ENCODE measurements at regions not wholly inside any gene's neighbourhood (a gene's known extent, or its start where the extent isn't known, plus 50 kb on each side); places are given as distances from the start of the nearest gene placed in this dataset.
"Not testable (repeated sequence)": the region's sequence is repeated elsewhere in the genome, so short reads cannot be mapped to it uniquely, and the experiment has no call there.

GRCh38 chr7:51393003-51393402 lies 76.4 kb upstream of the COBL start:
- DNase-seq; H3K9me2 ChIP-seq (replicated peaks; ENCODE audit: insufficient read depth, low read length); H3K27me3 ChIP-seq (ENCODE audit: low read length); H3K9me3 ChIP-seq (ENCODE audit: low read length); H4K20me1 ChIP-seq (ENCODE audit: insufficient read depth, low read depth, low read length); H3K36me3 ChIP-seq (ENCODE audit: insufficient read depth, low read length); H2AFZ ChIP-seq (ENCODE audit: low read length); H3K4me3 ChIP-seq (ENCODE audit: low read length); H3K79me2 ChIP-seq (ENCODE audit: low read length); H3K9ac ChIP-seq (ENCODE audit: low read length); H3K27ac ChIP-seq (ENCODE audit: low read length); H3K4me1 ChIP-seq (ENCODE audit: low read length); H3K4me2 ChIP-seq (ENCODE audit: low read depth, low read length, poor library complexity, severe bottlenecking): not testable (repeated sequence)

DNA sequence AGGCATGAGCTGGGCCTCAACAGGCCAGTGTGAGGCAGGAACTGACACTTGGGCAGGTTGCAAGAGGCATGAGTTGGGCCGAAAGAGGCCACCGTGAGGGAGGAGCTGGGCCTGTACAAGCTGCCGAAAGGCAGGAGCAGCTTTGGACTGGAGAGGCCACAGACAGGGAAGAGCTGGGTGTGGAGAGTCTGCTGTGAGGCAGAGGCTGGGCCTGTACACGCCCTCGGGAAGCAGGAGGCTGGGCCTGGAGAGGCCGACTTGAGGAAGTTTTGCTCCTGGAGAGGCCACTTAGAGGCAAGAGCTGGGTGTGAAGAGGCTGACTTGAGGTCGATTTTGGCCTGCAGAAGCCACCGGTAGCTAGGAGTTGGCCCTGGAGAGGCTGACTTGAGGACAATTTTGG lies 73.3 kb upstream of the COBL start:
- not testable (repeated sequence) for H3K9me2 ChIP-seq (replicated peaks; ENCODE audit: insufficient read depth, low read length); H3K79me2 ChIP-seq (ENCODE audit: low read length); H3K36me3 ChIP-seq (ENCODE audit: insufficient read depth, low read length); H3K27ac ChIP-seq (ENCODE audit: low read length); DNase-seq; H3K9ac ChIP-seq (ENCODE audit: low read length); H3K9me3 ChIP-seq (ENCODE audit: low read length); H4K20me1 ChIP-seq (ENCODE audit: insufficient read depth, low read depth, low read length); H3K4me2 ChIP-seq (ENCODE audit: low read depth, low read length, poor library complexity, severe bottlenecking); H3K4me1 ChIP-seq (ENCODE audit: low read length); H3K4me3 ChIP-seq (ENCODE audit: low read length); H2AFZ ChIP-seq (ENCODE audit: low read length); H3K27me3 ChIP-seq (ENCODE audit: low read length)

DNA sequence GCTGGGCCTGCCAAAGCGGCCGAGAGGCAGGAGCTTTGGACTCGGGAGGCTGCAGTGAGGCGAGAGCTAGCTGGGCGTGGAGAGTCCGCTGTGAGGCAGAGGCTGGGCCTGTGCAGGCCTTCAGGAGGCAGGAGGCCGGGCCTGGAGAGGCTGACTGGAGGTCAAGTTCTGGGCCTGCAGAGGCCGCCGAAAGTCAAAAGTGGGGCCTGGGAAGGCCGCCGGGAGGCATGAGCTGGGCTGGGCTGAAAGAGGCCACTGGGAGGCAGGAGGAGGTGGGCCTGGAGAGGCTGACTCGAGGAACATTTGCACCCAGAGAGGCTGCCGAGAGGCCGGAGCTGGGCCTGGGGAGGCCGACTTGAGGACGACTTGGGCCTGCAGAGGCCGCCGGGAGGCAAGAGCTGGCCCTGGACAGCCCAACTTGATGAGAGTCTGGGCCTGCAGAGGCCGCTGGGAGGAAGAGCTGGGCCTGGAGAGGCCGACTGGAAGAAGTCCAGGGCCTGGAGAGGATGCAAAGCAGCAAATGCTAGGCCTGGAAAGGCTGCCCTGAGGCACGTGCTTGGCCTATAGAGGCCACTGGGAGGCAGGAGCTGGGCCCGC lies 72.7 kb upstream of the COBL start:
- not testable (repeated sequence) for H4K20me1 ChIP-seq (ENCODE audit: insufficient read depth, low read depth, low read length); DNase-seq; H3K9me2 ChIP-seq (replicated peaks; ENCODE audit: insufficient read depth, low read length); H3K79me2 ChIP-seq (ENCODE audit: low read length); H3K9ac ChIP-seq (ENCODE audit: low read length); H3K27ac ChIP-seq (ENCODE audit: low read length); H3K4me3 ChIP-seq (ENCODE audit: low read length); H2AFZ ChIP-seq (ENCODE audit: low read length); H3K9me3 ChIP-seq (ENCODE audit: low read length); H3K36me3 ChIP-seq (ENCODE audit: insufficient read depth, low read length); H3K27me3 ChIP-seq (ENCODE audit: low read length); H3K4me2 ChIP-seq (ENCODE audit: low read depth, low read length, poor library complexity, severe bottlenecking); H3K4me1 ChIP-seq (ENCODE audit: low read length)

DNA sequence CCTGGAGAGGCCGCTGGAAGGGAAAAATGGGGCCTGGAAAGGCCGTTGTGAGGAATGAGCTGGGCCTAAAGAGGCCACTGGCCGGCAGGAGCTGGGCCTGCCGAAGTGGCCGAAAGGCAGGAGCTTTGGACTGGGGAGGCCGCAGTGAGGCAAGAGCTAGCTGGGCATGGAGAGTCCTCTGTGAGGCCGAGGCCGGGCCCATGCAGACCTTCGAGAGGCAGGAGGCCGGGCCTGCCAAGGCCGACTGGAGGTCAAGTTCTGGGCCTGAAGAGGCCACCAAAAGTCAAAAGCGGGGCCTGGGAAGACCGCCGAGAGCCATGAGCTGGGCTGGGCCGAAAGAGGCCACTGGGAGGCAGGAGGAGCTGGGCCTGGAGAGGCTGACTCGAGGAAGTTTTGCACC lies 71.6 kb upstream of the COBL start:
- not testable (repeated sequence) for H2AFZ ChIP-seq (ENCODE audit: low read length); H4K20me1 ChIP-seq (ENCODE audit: insufficient read depth, low read depth, low read length); H3K79me2 ChIP-seq (ENCODE audit: low read length); H3K27ac ChIP-seq (ENCODE audit: low read length); H3K9me3 ChIP-seq (ENCODE audit: low read length); H3K9me2 ChIP-seq (replicated peaks; ENCODE audit: insufficient read depth, low read length); H3K36me3 ChIP-seq (ENCODE audit: insufficient read depth, low read length); H3K4me2 ChIP-seq (ENCODE audit: low read depth, low read length, poor library complexity, severe bottlenecking); H3K4me1 ChIP-seq (ENCODE audit: low read length); DNase-seq; H3K9ac ChIP-seq (ENCODE audit: low read length); H3K27me3 ChIP-seq (ENCODE audit: low read length); H3K4me3 ChIP-seq (ENCODE audit: low read length)

DNA sequence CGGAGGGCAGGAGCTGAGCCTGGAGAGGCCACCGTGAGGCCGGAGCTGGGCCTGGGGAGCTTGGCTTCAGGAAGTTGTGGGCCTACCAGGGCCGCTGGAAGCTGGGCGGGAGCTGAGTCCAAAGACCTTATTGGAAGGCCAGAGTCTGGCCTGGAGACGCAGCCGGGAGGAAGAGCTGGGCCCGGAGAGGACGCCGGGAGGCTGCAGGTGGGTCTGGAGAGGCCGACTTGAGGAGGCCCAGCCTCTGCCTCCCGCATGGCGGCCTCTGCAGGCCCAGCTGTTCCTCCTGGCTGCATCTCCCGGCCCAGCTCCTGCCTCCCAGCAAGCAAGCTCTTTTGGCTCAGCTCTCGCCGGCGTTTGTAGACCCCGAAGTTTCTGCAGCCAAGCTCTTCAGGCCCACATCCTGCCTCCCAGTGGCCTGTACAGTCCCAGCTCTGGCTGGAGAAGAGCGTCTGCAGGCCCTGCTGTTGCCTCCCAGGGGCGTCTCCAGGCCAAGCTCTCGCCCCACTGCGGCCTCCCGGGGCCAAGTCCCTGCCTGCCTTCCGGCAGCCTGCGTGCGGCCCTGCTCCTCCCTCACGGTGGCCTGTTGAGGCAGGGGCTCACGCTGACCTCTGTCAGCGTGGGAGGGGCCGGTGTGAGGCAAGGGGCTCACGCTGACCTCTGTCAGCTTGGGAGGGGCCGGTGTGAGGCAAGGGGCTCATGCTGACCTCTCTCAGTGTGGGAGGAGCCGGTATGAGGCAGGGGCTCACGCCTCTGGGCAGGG lies 70.4 kb upstream of the COBL start:
- H3K4me3 ChIP-seq (ENCODE audit: low read length); H3K4me1 ChIP-seq (ENCODE audit: low read length); H3K9ac ChIP-seq (ENCODE audit: low read length); H3K9me3 ChIP-seq (ENCODE audit: low read length); DNase-seq; H3K9me2 ChIP-seq (replicated peaks; ENCODE audit: insufficient read depth, low read length); H3K4me2 ChIP-seq (ENCODE audit: low read depth, low read length, poor library complexity, severe bottlenecking); H3K79me2 ChIP-seq (ENCODE audit: low read length); H4K20me1 ChIP-seq (ENCODE audit: insufficient read depth, low read depth, low read length); H3K36me3 ChIP-seq (ENCODE audit: insufficient read depth, low read length); H3K27me3 ChIP-seq (ENCODE audit: low read length); H2AFZ ChIP-seq (ENCODE audit: low read length); H3K27ac ChIP-seq (ENCODE audit: low read length): not testable (repeated sequence)

DNA sequence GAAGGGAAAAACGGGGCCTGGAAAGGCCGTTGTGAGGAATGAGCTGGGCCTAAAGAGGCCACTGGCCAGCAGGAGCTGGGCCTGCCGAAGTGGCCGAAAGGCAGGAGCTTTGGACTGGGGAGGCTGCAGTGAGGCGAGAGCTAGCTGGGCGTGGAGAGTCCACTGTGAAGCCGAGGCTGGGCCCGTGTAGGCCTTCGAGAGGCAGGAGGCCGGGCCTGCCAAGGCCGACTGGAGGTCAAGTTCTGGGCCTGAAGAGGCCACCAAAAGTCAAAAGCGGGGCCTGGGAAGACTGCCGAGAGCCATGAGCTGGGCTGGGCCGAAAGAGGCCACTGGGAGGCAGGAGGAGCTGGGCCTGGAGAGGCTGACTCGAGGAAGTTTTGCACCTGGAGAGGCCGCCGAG lies 69.6 kb upstream of the COBL start:
- DNase-seq; H3K36me3 ChIP-seq (ENCODE audit: insufficient read depth, low read length); H3K4me3 ChIP-seq (ENCODE audit: low read length); H3K79me2 ChIP-seq (ENCODE audit: low read length); H3K27me3 ChIP-seq (ENCODE audit: low read length); H3K9me3 ChIP-seq (ENCODE audit: low read length); H2AFZ ChIP-seq (ENCODE audit: low read length); H3K9me2 ChIP-seq (replicated peaks; ENCODE audit: insufficient read depth, low read length); H3K9ac ChIP-seq (ENCODE audit: low read length); H3K27ac ChIP-seq (ENCODE audit: low read length); H4K20me1 ChIP-seq (ENCODE audit: insufficient read depth, low read depth, low read length); H3K4me2 ChIP-seq (ENCODE audit: low read depth, low read length, poor library complexity, severe bottlenecking); H3K4me1 ChIP-seq (ENCODE audit: low read length): not testable (repeated sequence)

GRCh38 chr7:51382243-51382642 lies 65.6 kb upstream of the COBL start:
- not testable (repeated sequence) for DNase-seq; H3K4me3 ChIP-seq (ENCODE audit: low read length)

GRCh38 chr7:51376420-51377092 lies 59.9 kb upstream of the COBL start:
- Histone ChIP-seq H3K27me3 (ENCODE audit: low read length) (no peaks in the 10 kb centered on the region), H3K9ac (ENCODE audit: low read length) (no peak overlapping the region), H3K79me2 (ENCODE audit: low read length) (no peaks in the 10 kb centered on the region), H2AFZ (ENCODE audit: low read length) (no peak overlapping the region), H3K9me2 (replicated peaks; ENCODE audit: insufficient read depth, low read length) (no peaks in the 10 kb centered on the region), H3K9me3 (ENCODE audit: low read length) (no peaks in the 10 kb centered on the region), H3K36me3 (ENCODE audit: insufficient read depth, low read length) (no peaks in the 10 kb centered on the region), H3K4me1 (ENCODE audit: low read length) (no peaks in the 10 kb centered on the region), H3K27ac (ENCODE audit: low read length) (no peak overlapping the region), H4K20me1 (ENCODE audit: insufficient read depth, low read depth, low read length) (no peaks in the 10 kb centered on the region), H3K4me3 (ENCODE audit: low read length) (no peak overlapping the region), H3K4me2 (ENCODE audit: low read depth, low read length, poor library complexity, severe bottlenecking) (no peak overlapping the region)
- no peak for DNase-seq

More at GRCh38 chr7:51382243-51382642, 65.6 kb upstream of the COBL start:
- not testable (repeated sequence) for H3K9me3 ChIP-seq (ENCODE audit: low read length); H3K36me3 ChIP-seq (ENCODE audit: insufficient read depth, low read length); H3K9ac ChIP-seq (ENCODE audit: low read length); H3K4me2 ChIP-seq (ENCODE audit: low read depth, low read length, poor library complexity, severe bottlenecking); H3K9me2 ChIP-seq (replicated peaks; ENCODE audit: insufficient read depth, low read length); H3K27me3 ChIP-seq (ENCODE audit: low read length); H3K27ac ChIP-seq (ENCODE audit: low read length); H3K4me1 ChIP-seq (ENCODE audit: low read length); H3K79me2 ChIP-seq (ENCODE audit: low read length); H2AFZ ChIP-seq (ENCODE audit: low read length); H4K20me1 ChIP-seq (ENCODE audit: insufficient read depth, low read depth, low read length)

Data from Karpas-422 (cell line).